Fibroblast of skin of left quadriceps (primary cell): ENCODE measurements at regions not wholly inside any gene's neighbourhood (a gene's known extent, or its start where the extent isn't known, plus 50 kb on each side); places are given as distances from the start of the nearest gene placed in this dataset.
"Not testable (repeated sequence)": the region's sequence is repeated elsewhere in the genome, so short reads cannot be mapped to it uniquely, and the experiment has no call there.

Source experiments
- DNase-seq, 2 experiments: peaks; one replicate each; pipeline ENCODE4 v3.0.0-alpha.2; 2013; ENCODE audit warnings: low read depth in 2 of 2

DNA sequence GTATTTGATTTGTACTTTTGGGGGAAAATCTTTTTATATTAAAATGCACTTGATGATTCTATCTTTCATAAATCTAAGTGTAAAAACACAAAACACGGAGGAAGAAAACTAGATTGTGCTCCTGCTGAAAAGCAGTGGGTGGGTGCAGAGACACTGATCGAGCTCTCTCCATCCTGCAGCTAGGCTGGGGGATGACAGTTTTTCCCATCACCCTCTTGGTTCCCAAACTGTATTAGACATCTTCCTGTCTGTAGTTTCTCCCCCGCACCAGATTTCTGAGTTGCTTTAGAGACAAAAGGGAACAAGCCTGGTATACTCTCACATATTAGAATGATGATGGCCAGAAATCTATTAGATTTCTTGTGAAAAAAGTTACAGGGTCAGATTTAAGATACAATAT, 99.6 kb downstream of the FAM114A2 start:
- DNase-seq = no peak

DNA sequence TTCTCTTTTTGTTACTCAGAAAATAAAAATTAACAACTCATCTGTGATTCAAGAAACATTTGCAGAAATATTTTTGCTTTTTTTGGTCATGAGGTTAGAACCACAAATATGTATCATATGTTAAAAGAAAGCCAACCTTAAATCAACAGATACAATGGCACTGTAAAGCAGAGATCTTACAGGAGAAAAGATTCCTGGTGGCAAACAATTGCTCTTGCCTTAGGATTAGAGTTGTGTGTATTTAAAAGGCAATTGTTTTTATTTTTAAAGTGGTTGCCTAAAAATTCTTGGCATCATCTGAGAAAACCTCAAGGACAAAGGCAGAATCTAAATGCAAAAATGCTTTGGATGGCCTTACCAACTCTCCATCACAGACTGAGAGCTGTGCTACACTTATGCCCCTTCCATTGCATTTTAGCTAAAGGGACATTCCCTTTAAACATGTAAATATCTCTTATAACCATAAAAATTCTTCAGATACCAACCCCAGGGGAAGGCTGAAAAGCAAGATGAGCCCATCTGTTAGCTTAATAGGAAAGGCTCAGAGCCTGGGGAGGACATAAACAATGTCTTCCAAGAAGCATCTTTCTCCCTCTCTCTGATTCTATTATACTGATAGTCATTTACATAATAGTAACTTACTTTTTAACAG, 100.4 kb downstream of the FAM114A2 start:
- DNase-seq = peak; percentile 20 to 23

DNA sequence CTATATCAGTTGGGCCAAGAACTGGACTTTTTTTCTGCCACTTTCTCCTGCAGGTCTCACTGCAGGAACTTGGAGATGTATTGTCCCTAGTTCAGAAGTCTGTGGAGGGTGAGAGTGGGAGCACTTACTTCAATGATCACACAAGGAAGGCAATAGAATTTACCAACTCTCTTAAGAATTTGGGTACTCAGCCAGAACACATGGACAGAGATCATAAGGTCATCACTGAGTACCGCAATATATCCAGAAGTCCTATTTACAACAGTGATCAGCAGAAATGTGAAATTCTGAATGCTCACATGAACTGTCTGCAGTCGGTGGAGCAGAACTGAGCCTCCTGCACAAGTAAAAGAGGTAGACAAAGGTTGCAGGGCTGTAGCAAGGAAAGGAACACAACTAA, 101.0 kb downstream of the FAM114A2 start:
- DNase-seq = no peak

DNA sequence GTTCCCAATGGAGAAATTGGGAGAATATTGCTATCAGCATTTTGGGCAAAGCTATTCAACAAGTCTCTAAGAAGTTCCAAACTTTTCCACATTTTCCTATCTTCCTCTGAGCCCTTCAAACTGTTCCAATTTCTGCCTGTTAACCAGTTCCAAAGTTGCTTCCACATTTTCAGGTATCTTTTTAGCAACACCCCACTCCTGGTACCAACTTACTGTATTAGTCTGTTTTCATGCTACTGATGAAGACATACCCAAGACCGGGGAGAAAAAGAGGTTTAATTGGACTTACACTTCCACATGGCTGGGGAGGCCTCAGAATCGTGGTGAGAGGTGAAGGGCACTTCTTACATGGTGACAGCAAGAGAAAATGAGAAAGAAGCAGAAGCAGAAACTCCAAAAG, 103.6 kb downstream of the FAM114A2 start:
- DNase-seq = not testable (repeated sequence)

DNA sequence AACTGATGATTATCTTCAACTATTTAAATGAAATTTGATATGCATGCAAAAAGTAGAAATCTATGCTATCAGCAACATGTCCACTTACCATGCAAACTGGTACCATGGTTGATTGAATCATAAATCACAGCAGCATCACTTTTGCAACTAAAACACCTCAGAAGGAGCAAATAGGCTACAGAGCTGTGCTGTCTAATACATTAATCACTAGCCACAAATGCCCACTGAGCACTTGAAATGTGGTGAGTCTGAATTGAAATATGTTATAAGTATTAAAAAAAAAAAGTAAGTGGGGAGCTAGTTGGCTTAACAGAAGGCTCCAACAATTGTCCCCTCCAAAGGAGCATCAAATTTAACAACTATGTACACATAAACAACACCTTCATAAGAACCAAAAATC, 112.5 kb downstream of the FAM114A2 start:
- DNase-seq = no peak

DNA sequence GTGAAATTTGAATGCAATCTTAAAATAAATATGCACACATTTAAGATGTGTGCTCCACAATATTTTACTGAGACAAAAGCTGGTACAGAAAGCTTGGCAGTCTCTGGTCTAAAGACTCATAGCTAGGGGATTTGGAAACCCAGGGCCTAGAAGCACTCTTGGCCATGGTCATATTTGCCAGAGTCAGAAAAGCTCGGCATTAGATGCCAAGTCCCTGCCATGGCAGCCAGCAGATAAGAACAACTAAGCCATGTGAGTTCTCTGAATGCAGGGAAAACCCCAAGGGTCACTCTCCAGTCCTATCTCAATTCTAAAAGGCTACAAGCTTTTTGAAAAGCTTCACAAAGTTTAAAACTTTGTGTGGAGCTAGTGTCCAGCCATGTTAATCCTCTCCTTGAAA, 119.5 kb downstream of the FAM114A2 start:
- DNase-seq = no peak

- peak in 1 of 2 experiments; percentile 5 for DNase-seq
Observed at GRCh38 chr5:153907170-153907775, 131.4 kb downstream of the FAM114A2 start.

- no peak for DNase-seq
Observed at GRCh38 chr5:153905219-153905618, 133.5 kb downstream of the FAM114A2 start.

DNA sequence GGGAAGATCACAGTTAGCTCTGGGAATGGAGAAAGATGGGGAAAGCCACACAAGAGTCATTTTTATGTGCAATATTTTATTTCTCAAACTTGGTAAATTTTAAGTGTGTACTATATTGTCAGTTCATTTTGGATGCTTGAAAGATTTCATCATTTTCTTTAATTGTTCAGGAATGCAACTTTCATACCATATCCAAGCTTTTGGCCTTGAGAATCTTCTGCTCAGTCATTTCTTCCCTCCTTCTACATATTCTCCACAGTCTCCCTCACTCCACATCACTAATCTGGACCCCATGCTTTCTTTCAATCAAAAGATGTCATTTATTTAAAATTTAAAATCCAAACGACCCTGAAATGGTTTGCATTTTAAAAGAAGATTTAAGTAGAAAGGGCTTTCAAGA, 135.4 kb downstream of the FAM114A2 start:
- DNase-seq = peak in 1 of 2 experiments; percentile 32

DNA sequence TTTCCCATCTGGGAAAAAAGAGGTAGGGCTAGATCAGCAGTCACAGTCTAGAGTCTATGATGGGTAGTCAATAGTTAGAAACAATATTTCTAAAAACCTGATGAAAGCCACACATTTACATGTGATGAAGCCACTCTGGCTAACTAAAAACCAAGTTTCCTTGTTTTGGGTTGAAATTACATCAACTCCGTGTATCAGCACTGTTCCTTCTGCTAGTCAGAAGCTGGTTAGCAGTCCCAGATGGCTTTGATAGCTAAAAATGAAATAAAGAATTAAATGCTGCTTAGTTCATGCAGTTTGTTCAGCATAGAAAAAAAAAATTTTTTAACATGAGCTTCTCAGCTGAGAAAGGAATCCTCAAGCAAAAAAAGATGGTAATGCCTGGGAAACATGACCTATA, 136.7 kb downstream of the FAM114A2 start:
- peak in 1 of 2 experiments; percentile 32 for DNase-seq

GRCh38 chr5:153901449-153901848, 137.3 kb downstream of the FAM114A2 start:
- DNase-seq = no peak

- peak; percentile 96 for DNase-seq
Observed at GRCh38 chr5:153900703-153901395, 137.9 kb downstream of the FAM114A2 start.

DNA sequence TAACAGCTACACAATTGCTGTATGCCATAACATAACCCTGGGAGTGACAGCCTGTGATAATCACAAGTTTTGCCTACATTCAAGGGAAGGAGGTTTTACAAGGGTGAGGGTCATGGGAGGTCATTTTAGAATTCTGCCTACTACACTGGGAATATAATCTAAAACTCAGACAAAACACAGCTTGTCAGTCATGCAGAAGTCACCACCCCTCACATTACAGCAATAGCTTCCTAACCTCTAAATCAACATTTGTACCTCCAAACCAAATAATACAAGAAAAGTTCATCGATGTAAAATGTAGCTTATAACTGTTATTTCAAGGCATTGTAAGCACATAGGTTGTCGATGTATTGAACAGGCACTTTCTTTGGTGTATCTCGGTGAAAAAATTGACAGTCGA, 139.0 kb downstream of the FAM114A2 start:
- no peak for DNase-seq

- DNase-seq = peak; percentile 59
Observed at GRCh38 chr5:153896701-153897100, 142.0 kb downstream of the FAM114A2 start.

DNA sequence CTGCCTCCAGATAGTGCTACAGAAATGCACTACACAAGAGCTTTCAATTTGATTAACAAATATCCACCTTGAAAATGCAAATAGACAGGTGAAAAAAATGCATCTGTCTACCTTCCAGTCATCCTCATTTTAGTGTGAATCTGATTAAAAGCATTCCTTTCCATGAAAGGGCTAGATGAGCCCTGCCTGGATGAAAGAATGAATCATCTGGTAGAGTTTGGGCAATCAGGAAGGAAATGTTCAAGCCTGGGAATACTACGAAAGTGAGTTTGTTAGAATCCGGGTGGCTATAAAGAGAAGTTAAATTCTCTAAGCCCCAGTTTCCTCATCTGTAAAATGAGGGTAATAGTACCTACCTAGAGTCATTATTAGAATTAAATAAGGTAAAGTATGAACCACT, 142.6 kb downstream of the FAM114A2 start:
- DNase-seq = peak in 1 of 2 experiments; percentile 22

GRCh38 chr5:153895266-153895665, 143.4 kb downstream of the FAM114A2 start:
- DNase-seq = no peak

GRCh38 chr5:153893817-153894216, 144.9 kb downstream of the FAM114A2 start:
- no peak for DNase-seq

- no peak for DNase-seq
Observed at GRCh38 chr5:153891394-153891793, 147.3 kb downstream of the FAM114A2 start.

DNA sequence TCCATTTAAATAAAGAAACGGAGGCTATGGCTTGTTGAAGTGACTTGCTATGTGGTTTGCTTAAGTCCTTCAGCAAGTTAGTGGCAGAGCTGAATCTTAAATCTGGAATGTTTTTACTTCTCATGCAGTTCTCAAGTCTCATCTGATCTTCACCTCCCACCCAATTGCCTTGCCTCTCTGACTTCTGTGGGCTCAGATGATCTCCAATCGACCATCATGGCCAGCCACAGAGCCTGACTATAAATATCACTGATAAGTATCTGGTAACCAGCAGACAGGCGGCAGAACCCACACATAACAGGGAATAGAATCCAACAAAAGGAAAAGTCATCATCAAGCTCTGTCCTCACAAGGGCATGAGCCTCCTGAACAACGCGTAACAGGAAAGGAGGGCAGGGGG, 149.9 kb downstream of the FAM114A2 start:
- DNase-seq = no peak

DNA sequence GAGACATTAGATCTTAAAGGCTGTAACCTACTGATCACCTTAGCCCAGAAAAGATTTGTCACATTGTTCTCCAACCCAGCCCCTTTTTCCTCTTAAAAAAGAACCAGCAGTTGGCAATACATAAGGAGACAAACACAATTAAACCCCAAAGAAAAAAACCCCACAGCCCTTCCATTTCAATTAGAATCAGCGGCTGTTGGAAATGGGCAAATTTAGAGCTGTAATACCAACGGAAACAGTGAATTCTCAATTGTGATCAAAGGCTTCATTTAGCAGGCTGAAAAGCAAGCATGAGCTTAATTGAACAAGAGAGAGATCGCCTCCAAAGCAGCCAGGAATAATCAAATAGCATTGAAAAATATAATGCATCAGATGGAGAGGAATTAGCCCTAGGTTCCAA, 153.6 kb downstream of the FAM114A2 start:
- no peak for DNase-seq

DNA sequence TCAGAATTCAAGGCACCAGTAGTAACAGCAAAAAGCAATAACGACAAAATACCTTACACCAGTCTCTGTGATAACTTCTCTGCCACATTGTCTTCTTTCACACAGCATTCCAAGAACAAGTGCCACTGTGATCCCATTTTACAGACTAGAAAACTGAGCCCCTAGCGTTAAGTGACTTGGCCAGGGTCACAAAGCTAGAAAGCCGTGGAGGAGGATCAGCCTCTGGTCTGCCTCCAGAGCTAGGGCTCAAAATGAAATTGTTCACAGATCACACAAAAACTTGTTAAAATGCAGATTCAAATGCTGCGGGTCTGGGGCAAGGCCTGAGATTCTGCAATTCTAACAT, 154.1 kb downstream of the FAM114A2 start:
- DNase-seq = no peak

DNA sequence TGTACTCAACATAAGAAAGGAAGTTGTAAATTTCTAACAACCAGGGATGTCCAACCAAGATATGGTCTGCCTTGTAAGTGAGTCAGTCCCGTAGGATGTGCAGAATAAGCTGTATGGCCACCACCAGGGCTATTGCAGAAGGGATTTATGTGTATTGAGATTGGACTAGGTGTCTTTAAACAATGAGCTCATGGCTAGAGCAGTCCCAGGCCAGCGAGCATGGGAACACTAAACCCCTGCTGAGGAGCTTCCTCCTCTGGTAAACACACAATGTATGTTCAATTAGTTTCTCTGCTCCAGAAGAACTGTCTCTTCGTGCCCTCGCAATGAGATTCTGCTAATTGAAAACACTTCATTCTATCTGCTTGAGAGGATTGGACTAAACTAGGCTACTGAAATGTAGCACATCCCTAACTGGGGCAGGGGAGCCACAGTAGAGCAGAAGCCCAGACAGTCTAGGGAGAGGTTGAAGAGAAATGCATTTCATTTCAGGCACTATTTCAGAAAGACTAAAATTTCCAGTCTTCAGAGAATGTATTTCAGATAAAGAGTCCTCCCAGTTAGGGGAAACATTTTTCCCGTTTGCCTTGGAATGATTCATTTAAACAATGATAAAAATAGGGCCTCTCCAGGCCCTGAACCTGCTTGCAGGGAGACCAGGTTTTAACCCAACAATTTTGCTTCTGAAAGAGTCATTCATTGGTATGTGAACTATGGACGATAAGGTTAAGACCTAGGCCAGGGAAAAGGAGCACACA, 154.7 kb downstream of the FAM114A2 start:
- DNase-seq = peak; percentile 79 to 80

GRCh38 chr5:153881687-153882086, 157.0 kb downstream of the FAM114A2 start:
- no peak for DNase-seq
